ENCODE measurements at regions not wholly inside any gene's neighbourhood (a gene's known extent, or its start where the extent isn't known, plus 50 kb on each side); places are given as distances from the start of the nearest gene placed in this dataset.

DNA sequence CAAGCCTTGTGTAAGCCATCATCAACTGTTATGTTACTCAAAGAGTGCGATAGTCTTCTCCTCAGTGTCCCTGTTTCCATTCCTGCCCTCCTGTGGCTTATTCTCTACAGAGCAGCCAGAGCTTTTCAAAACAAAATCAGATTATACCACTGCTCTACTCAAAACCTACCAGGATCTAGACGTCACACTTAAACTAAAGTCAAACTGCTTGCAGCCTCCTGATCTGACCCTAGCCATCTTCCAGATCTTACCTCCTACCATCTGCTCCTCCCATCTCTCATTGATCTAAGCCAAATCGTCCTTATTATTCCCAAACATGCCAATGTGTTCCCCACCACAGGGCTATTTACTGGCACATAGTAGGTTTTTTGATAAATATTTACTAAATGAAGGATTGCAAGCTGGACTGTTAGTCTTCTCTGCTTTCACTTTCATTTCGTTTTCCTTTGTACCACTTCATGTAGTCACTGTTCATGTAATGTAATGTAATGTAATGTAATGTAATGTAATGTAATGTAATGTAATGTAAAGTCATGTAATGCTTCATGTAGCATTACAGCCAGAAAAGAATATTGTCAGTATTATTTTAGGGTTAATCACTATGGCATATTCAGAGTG, 116.1 kb downstream of the GPR37 start:
- Histone ChIP-seq H3K36me3 (ENCODE audit: insufficient read depth) (no peaks in the 10 kb centered on the region), H3K27ac (ENCODE audit: low read depth) (no peak overlapping the region), H2AFZ (0 out of 2 replicates have a peak overlapping the region, but pooled peaks have one; percentile 45), H4K20me1 (replicated peaks; ENCODE audit: insufficient read depth) (no peaks in the 10 kb centered on the region), H3K79me2 (replicated peaks; ENCODE audit: insufficient read depth) (no peaks in the 10 kb centered on the region), H3F3A (replicated peaks; ENCODE audit: low read depth) (no peaks in the 10 kb centered on the region), H3K4me1 (ENCODE audit: insufficient read depth) (peaks cover 4% of the 10 kb centered on the region; the same call in 1 of the 2 replicates), H3K9me2 (ENCODE audit: insufficient read depth) (peaks cover 3% of the 10 kb centered on the region; the same call in 1 of the 2 replicates), H3K4me3 (no peak overlapping the region), H3K4me2 (no peak overlapping the region), H3K27me3 (ENCODE audit: insufficient read depth) (no peaks in the 10 kb centered on the region)
- H3K36me3 Mint-ChIP-seq (ENCODE audit: low read depth), result no peaks in the 10 kb centered on the region
- TF ChIP-seq ZNF114 (CRISPR knock-in tag; IDR thresholded peaks at IDR 0.05), result no peak
- no peak for TF ChIP-seq JUNB (IDR thresholded peaks at IDR 0.05; ENCODE audit: unreplicated experiment)
- no peak for TF ChIP-seq ZNF331 (CRISPR knock-in tag; IDR thresholded peaks at IDR 0.05; ENCODE audit: low read depth)
- DNase-seq (ENCODE audit: low spot score) (no peak), ATAC-seq (no peak)
- no peak overlapping the region for H3K4me3 Mint-ChIP-seq
- H3K9me3 Mint-ChIP-seq, result no peaks in the 10 kb centered on the region
- peaks cover 2% of the 10 kb centered on the region; the same call in 1 of the 3 replicates for H3K4me1 Mint-ChIP-seq
- H3K27me3 Mint-ChIP-seq (ENCODE audit: insufficient read depth, low read depth, poor library complexity), result no peaks in the 10 kb centered on the region
- no peak overlapping the region for H3K27ac Mint-ChIP-seq

DNA sequence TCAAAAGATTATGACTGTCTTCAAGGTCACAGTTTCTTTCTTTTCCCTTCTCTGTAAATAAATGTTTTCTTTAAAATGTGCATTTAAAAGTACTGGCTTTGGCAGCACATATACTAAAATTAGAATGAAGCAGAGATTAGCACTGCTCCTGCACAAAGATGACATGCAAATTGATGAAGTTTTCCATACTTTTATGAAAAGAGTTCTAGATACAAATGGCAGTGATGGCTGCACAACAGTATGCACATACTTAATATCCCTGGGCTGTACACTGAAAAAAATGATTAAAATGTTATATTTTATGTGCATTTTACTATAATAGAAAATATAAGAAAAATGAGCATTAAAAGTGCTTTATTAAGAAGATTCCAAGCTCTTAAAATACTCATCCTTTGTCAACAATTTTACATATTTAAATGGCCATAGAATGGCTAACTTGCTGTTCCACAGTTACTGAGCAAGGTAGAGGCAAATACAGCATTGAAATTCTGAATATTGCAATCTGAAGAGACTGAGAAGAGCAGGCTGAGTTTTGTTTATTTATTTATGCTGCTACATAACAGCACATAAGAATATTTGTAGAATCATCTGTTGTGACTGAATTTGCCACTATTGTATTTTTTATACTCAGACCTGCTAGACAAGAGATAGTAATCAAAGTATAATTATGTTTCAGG, 117.8 kb downstream of the GPR37 start:
- H2AFZ ChIP-seq, result no peak overlapping the region
- H3K9me2 ChIP-seq (ENCODE audit: insufficient read depth), result peaks cover 3% of the 10 kb centered on the region; the same call in 1 of the 2 replicates
- H3K4me2 ChIP-seq, result no peak overlapping the region
- Mint-ChIP-seq H3K4me3 (no peak overlapping the region), H3K27me3 (ENCODE audit: insufficient read depth, low read depth, poor library complexity) (no peaks in the 10 kb centered on the region), H3K4me1 (peaks cover 2% of the 10 kb centered on the region; the same call in 1 of the 3 replicates), H3K36me3 (ENCODE audit: low read depth) (no peaks in the 10 kb centered on the region), H3K27ac (no peak overlapping the region), H3K9me3 (no peaks in the 10 kb centered on the region)
- H3K79me2 ChIP-seq (replicated peaks; ENCODE audit: insufficient read depth), result no peaks in the 10 kb centered on the region
- H3K4me3 ChIP-seq, result no peak overlapping the region
- H4K20me1 ChIP-seq (replicated peaks; ENCODE audit: insufficient read depth), result no peaks in the 10 kb centered on the region
- H3K36me3 ChIP-seq (ENCODE audit: insufficient read depth), result no peaks in the 10 kb centered on the region
- DNase-seq (ENCODE audit: low spot score), result no peak
- H3K27ac ChIP-seq (ENCODE audit: low read depth), result no peak overlapping the region
- peaks cover 4% of the 10 kb centered on the region; the same call in 1 of the 2 replicates for H3K4me1 ChIP-seq (ENCODE audit: insufficient read depth)
- H3F3A ChIP-seq (replicated peaks; ENCODE audit: low read depth), result no peaks in the 10 kb centered on the region
- TF ChIP-seq EZH2phosphoT487 (IDR thresholded peaks at IDR 0.05; ENCODE audit: unreplicated experiment) (no peak), JUNB (IDR thresholded peaks at IDR 0.05; ENCODE audit: unreplicated experiment) (no peak)
- TF ChIP-seq, protein P1, sequence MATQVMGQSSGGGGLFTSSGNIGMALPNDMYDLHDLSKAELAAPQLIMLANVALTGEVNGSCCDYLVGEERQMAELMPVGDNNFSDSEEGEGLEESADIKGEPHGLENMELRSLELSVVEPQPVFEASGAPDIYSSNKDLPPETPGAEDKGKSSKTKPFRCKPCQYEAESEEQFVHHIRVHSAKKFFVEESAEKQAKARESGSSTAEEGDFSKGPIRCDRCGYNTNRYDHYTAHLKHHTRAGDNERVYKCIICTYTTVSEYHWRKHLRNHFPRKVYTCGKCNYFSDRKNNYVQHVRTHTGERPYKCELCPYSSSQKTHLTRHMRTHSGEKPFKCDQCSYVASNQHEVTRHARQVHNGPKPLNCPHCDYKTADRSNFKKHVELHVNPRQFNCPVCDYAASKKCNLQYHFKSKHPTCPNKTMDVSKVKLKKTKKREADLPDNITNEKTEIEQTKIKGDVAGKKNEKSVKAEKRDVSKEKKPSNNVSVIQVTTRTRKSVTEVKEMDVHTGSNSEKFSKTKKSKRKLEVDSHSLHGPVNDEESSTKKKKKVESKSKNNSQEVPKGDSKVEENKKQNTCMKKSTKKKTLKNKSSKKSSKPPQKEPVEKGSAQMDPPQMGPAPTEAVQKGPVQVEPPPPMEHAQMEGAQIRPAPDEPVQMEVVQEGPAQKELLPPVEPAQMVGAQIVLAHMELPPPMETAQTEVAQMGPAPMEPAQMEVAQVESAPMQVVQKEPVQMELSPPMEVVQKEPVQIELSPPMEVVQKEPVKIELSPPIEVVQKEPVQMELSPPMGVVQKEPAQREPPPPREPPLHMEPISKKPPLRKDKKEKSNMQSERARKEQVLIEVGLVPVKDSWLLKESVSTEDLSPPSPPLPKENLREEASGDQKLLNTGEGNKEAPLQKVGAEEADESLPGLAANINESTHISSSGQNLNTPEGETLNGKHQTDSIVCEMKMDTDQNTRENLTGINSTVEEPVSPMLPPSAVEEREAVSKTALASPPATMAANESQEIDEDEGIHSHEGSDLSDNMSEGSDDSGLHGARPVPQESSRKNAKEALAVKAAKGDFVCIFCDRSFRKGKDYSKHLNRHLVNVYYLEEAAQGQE (IDR thresholded peaks at IDR 0.05; ENCODE audit: unreplicated experiment), result no peak
- TF ChIP-seq, protein P2, sequence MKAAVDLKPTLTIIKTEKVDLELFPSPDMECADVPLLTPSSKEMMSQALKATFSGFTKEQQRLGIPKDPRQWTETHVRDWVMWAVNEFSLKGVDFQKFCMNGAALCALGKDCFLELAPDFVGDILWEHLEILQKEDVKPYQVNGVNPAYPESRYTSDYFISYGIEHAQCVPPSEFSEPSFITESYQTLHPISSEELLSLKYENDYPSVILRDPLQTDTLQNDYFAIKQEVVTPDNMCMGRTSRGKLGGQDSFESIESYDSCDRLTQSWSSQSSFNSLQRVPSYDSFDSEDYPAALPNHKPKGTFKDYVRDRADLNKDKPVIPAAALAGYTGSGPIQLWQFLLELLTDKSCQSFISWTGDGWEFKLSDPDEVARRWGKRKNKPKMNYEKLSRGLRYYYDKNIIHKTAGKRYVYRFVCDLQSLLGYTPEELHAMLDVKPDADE (IDR thresholded peaks at IDR 0.05), result no peak
- no peaks in the 10 kb centered on the region for H3K27me3 ChIP-seq (ENCODE audit: insufficient read depth)
- ATAC-seq, result no peak

Measured in GM23338 (cell line).